Ishikawa (cell line): ENCODE measurements at regions not wholly inside any gene's neighbourhood (a gene's known extent, or its start where the extent isn't known, plus 50 kb on each side); places are given as distances from the start of the nearest gene placed in this dataset.

Experiments
- CEBPB ChIP-seq: IDR thresholded peaks from 2 replicates; pipeline ENCODE4 v1.6.1; 2012
- CREB1 ChIP-seq: IDR thresholded peaks from 2 replicates; pipeline ENCODE4 v1.6.1; 2012; ENCODE audit warnings: low read depth
- EGR1 ChIP-seq: IDR thresholded peaks from 2 replicates; pipeline ENCODE4 v1.6.1; 2012
- EP300 ChIP-seq: IDR thresholded peaks from 2 replicates; pipeline ENCODE4 v1.6.1; 2012; ENCODE audit warnings: borderline replicate concordance
- FOXM1 ChIP-seq: IDR thresholded peaks from 2 replicates; pipeline ENCODE4 v1.6.1; 2012; ENCODE audit warnings: low read depth, borderline replicate concordance
- MAX ChIP-seq: IDR thresholded peaks from 2 replicates; pipeline ENCODE4 v1.6.1; 2012
- NFIC ChIP-seq: IDR thresholded peaks from 2 replicates; pipeline ENCODE4 v1.6.1; 2012
- RAD21 ChIP-seq: IDR thresholded peaks from 2 replicates; pipeline ENCODE4 v1.6.1; 2012; ENCODE audit warnings: low read depth
- REST ChIP-seq: IDR thresholded peaks from 2 replicates; pipeline ENCODE4 v1.6.1; 2012; ENCODE audit warnings: low read depth, mild to moderate bottlenecking
- TAF1 ChIP-seq: IDR thresholded peaks from 2 replicates; pipeline ENCODE4 v1.6.1; 2012; ENCODE audit warnings: low read depth, mild to moderate bottlenecking
- TCF12 ChIP-seq: IDR thresholded peaks from 2 replicates; pipeline ENCODE4 v1.6.1; 2012; ENCODE audit warnings: low read depth
- TEAD4 ChIP-seq: IDR thresholded peaks from 2 replicates; pipeline ENCODE4 v1.6.1; 2012
- USF1 ChIP-seq: IDR thresholded peaks from 2 replicates; pipeline ENCODE4 v1.6.1; 2012
- YY1 ChIP-seq: IDR thresholded peaks from 2 replicates; pipeline ENCODE4 v1.6.1; 2012; ENCODE audit warnings: low read depth
- ZBTB7A ChIP-seq: IDR thresholded peaks from 2 replicates; pipeline ENCODE4 v1.6.1; 2012; ENCODE audit warnings: low read depth

GRCh38 chr14:84456946-84457345 is 1073.0 kb upstream of the FLRT2 start:
- no peak for TF ChIP-seq NFIC
- no peak for TF ChIP-seq CREB1
- no peak for TF ChIP-seq EGR1
- no peak for TF ChIP-seq EP300
- TF ChIP-seq FOXM1: no peak
- TF ChIP-seq MAX: no peak
- no peak for TF ChIP-seq REST
- TF ChIP-seq RAD21: no peak
- no peak for TF ChIP-seq ZBTB7A
- no peak for TF ChIP-seq TAF1
- no peak for TF ChIP-seq YY1
- TF ChIP-seq CEBPB: no peak
- TF ChIP-seq USF1: no peak
- TF ChIP-seq TEAD4: no peak
- no peak for TF ChIP-seq TCF12

GRCh38 chr14:84458881-84459280 is 1071.1 kb upstream of the FLRT2 start:
- TF ChIP-seq MAX (no peak), EP300 (no peak), YY1 (no peak), FOXM1 (no peak), CREB1 (no peak), NFIC (no peak), TCF12 (no peak), TAF1 (no peak), RAD21 (no peak), EGR1 (no peak), ZBTB7A (no peak)

GRCh38 chr14:84465880-84466279 is 1064.1 kb upstream of the FLRT2 start:
- no peak for TF ChIP-seq ZBTB7A
- TF ChIP-seq CEBPB: no peak
- no peak for TF ChIP-seq CREB1
- TF ChIP-seq RAD21: no peak
- TF ChIP-seq USF1: no peak
- TF ChIP-seq MAX: no peak
- TF ChIP-seq EGR1: no peak
- TF ChIP-seq EP300: no peak
- no peak for TF ChIP-seq TAF1
- TF ChIP-seq YY1: no peak
- no peak for TF ChIP-seq REST
- no peak for TF ChIP-seq FOXM1
- no peak for TF ChIP-seq TCF12
- no peak for TF ChIP-seq NFIC
- no peak for TF ChIP-seq TEAD4

GRCh38 chr14:84468153-84468552 is 1061.8 kb upstream of the FLRT2 start:
- TF ChIP-seq EGR1: no peak
- no peak for TF ChIP-seq TCF12
- no peak for TF ChIP-seq CEBPB
- no peak for TF ChIP-seq TEAD4
- no peak for TF ChIP-seq EP300
- no peak for TF ChIP-seq ZBTB7A
- no peak for TF ChIP-seq CREB1

- TF ChIP-seq ZBTB7A (no peak), EGR1 (no peak), YY1 (no peak), USF1 (no peak), CEBPB (no peak), NFIC (no peak), RAD21 (no peak), REST (no peak), TEAD4 (no peak), CREB1 (no peak), TCF12 (no peak), TAF1 (no peak), MAX (no peak), EP300 (no peak)
Observed at GRCh38 chr14:84477996-84478395, 1051.9 kb upstream of the FLRT2 start.
